SK-N-SH (cell line): ENCODE measurements at regions not wholly inside any gene's neighbourhood (a gene's known extent, or its start where the extent isn't known, plus 50 kb on each side); places are given as distances from the start of the nearest gene placed in this dataset.

Source experiments
- CTCF ChIA-PET: fragments of 300-600, 350-600 bp; formaldehyde crosslinking; extraction: SDS; loops from one replicate; lab custom pipeline; 2021; lab: Yijun Ruan, JAX
- POLR2A ChIA-PET: fragments of 350-600 bp; sonication (Branson Sonifier 250); formaldehyde crosslinking; extraction: SDS; loops from one replicate; lab custom pipeline; 2020; ENCODE audit warnings: antibody characterized with exemption, inconsistent platforms; lab: Yijun Ruan, JAX
- DNase-seq: peaks from one replicate; pipeline ENCODE4 v3.0.0; 2012
- H2AFZ ChIP-seq: fragments of 200-600 bp; sonication (generic); 2 replicates; pipeline ENCODE4 v1.8.1; 2016; ENCODE audit warnings: antibody characterized with exemption, mild to moderate bottlenecking, low read depth
- H3F3A ChIP-seq: fragments of 200-600 bp; sonication (generic); replicated peaks from 2 replicates; pipeline ENCODE3; 2016; ENCODE audit warnings: antibody characterized with exemption, mild to moderate bottlenecking; ENCODE audit not compliant: insufficient read depth
- H3K27ac ChIP-seq, 2 experiments: fragments of 200-500 bp in 1 of 2; fragments of 200-600 bp in 1 of 2; sonication (Bioruptor generic) in 1 of 2; sonication (generic), shearing (Covaris generic) in 1 of 2; 2 replicates each; pipeline versions ENCODE4 v1.5.1 to v1.6.1; 2014 to 2016; ENCODE audit warnings: low read depth in 2 of 2, inconsistent platforms in 1 of 2, low read length in 1 of 2, mild to moderate bottlenecking in 1 of 2, mixed read lengths in 1 of 2
- H3K27me3 ChIP-seq: fragments of 200-600 bp; sonication (generic), shearing (Covaris generic); 2 replicates; pipeline ENCODE4 v1.6.1; 2016; ENCODE audit warnings: mixed run types; ENCODE audit not compliant: insufficient read depth
- H3K36me3 ChIP-seq, 2 experiments: fragments of 200-500 bp in 1 of 2; fragments of 200-600 bp in 1 of 2; sonication (Bioruptor generic) in 1 of 2; sonication (generic) in 1 of 2; replicated peaks in 1 of 2; 2 replicates each; pipeline versions ENCODE3 to v1.5.1; 2014 to 2016; ENCODE audit warnings: low read length in 1 of 2, mild to moderate bottlenecking in 1 of 2; ENCODE audit not compliant: insufficient read depth in 2 of 2, control insufficient read depth in 1 of 2
- H3K4me1 ChIP-seq, 2 experiments: fragments of 200-500 bp in 1 of 2; fragments of 200-600 bp in 1 of 2; sonication (Bioruptor generic) in 1 of 2; sonication (generic), shearing (Covaris generic) in 1 of 2; 2 replicates each; pipeline versions ENCODE4 v1.5.1 to v1.6.1; 2014 to 2016; ENCODE audit warnings: low read depth in 1 of 2, low read length in 1 of 2, mixed run types in 1 of 2; ENCODE audit not compliant: insufficient read depth in 2 of 2, control insufficient read depth in 1 of 2
- H3K4me2 ChIP-seq: fragments of 200-600 bp; sonication (generic), shearing (Covaris generic); 2 replicates; pipeline ENCODE4 v1.6.1; 2017; ENCODE audit warnings: mixed run types
- H3K4me3 ChIP-seq, 2 experiments: fragments of 200-500 bp in 1 of 2; fragments of 200-600 bp in 1 of 2; sonication (Bioruptor generic) in 1 of 2; sonication (generic), shearing (Covaris generic) in 1 of 2; 2 replicates each; pipeline versions ENCODE4 v1.5.1 to v1.8.1; 2014 to 2016; ENCODE audit warnings: low read depth in 2 of 2, inconsistent platforms in 1 of 2, low read length in 1 of 2, mild to moderate bottlenecking in 1 of 2, mixed read lengths in 1 of 2, moderate library complexity in 1 of 2
- H3K79me2 ChIP-seq: fragments of 200-600 bp; sonication (generic); 2 replicates; pipeline ENCODE4 v1.8.1; 2017; ENCODE audit warnings: mild to moderate bottlenecking; ENCODE audit not compliant: insufficient read depth
- H3K9ac ChIP-seq: fragments of 200-600 bp; sonication (generic); 2 replicates; pipeline ENCODE4 v1.6.1; 2017; ENCODE audit warnings: mixed run types
- H3K9me2 ChIP-seq: fragments of 200-600 bp; sonication (generic); 2 replicates; pipeline ENCODE4 v1.6.1; 2017; ENCODE audit warnings: mixed run types
- H3K9me3 ChIP-seq: fragments of 200-600 bp; sonication (generic); 2 replicates; pipeline ENCODE4 v1.6.1; 2017; ENCODE audit warnings: mixed run types, mild to moderate bottlenecking, moderate library complexity
- H4K20me1 ChIP-seq: fragments of 200-600 bp; sonication (generic); 2 replicates; pipeline ENCODE4 v1.6.1; 2017; ENCODE audit warnings: mild to moderate bottlenecking, mixed run types; ENCODE audit not compliant: insufficient read depth
- EZH2phosphoT487 ChIP-seq: fragments of 200-600 bp; sonication (generic); IDR thresholded peaks from 2 replicates; pipeline ENCODE4 v1.6.1; 2017; ENCODE audit warnings: low read depth, mixed run types, mild to moderate bottlenecking, antibody characterized with exemption, moderate library complexity, borderline replicate concordance
- FOSL2 ChIP-seq: IDR thresholded peaks from 2 replicates; pipeline ENCODE4 v1.4.0; 2012; ENCODE audit warnings: low read depth, mild to moderate bottlenecking, moderate library complexity, borderline replicate concordance
- FOXJ3 ChIP-seq: sonication (generic); formaldehyde crosslinking; IDR thresholded peaks from 2 replicates; pipeline ENCODE4 v1.5.1; 2020; ENCODE audit warnings: mild to moderate bottlenecking, missing genetic modification reagents
- GATA2 ChIP-seq: sonication (generic); formaldehyde crosslinking; IDR thresholded peaks from 2 replicates; pipeline ENCODE4 v1.5.0; 2020; ENCODE audit warnings: mild to moderate bottlenecking, missing genetic modification reagents
- IRF3 ChIP-seq: fragments of 150-350 bp; IDR thresholded peaks from 2 replicates; pipeline ENCODE4 v1.6.1; 2016; ENCODE audit warnings: mild to moderate bottlenecking, low read depth, low read length
- MXI1 ChIP-seq: IDR thresholded peaks from 2 replicates; pipeline ENCODE4 v1.6.1; 2012; ENCODE audit warnings: mild to moderate bottlenecking, low read depth, low read length, improper control_type of control experiment
- NFIC ChIP-seq: IDR thresholded peaks from 2 replicates; pipeline ENCODE4 v1.4.0; 2012; ENCODE audit warnings: borderline replicate concordance
- POLR2AphosphoS5 ChIP-seq: IDR thresholded peaks from 2 replicates; pipeline ENCODE4 v1.6.1; 2012; ENCODE audit warnings: low read depth, low read length
- RAD21 ChIP-seq: IDR thresholded peaks from 2 replicates; pipeline ENCODE4 v1.6.1; 2012; ENCODE audit warnings: mild to moderate bottlenecking, low read length
- REST ChIP-seq: IDR thresholded peaks from 2 replicates; pipeline ENCODE4 v1.6.1; 2012; ENCODE audit warnings: mild to moderate bottlenecking, low read depth, low read length, moderate library complexity
- RFX5 ChIP-seq: IDR thresholded peaks from 2 replicates; pipeline ENCODE4 v1.6.1; 2012; ENCODE audit warnings: mild to moderate bottlenecking, improper control_type of control experiment, low read length
- TAF1 ChIP-seq: IDR thresholded peaks from 2 replicates; pipeline ENCODE4 v1.6.1; 2012; ENCODE audit warnings: low read depth, mild to moderate bottlenecking, low read length, moderate library complexity, borderline replicate concordance
- USF1 ChIP-seq: IDR thresholded peaks from 2 replicates; pipeline ENCODE4 v1.4.0; 2012; ENCODE audit warnings: low read depth, borderline replicate concordance
- YY1 ChIP-seq: IDR thresholded peaks from 2 replicates; pipeline ENCODE4 v1.4.0; 2012; ENCODE audit warnings: low read depth, mild to moderate bottlenecking
- ZBTB33 ChIP-seq: IDR thresholded peaks from 2 replicates; pipeline ENCODE4 v1.4.0; 2012; ENCODE audit warnings: low read depth, borderline replicate concordance
- WGBS: methylation state at CpG from one replicate; pipeline ENCODE4 v1.1.6; 2017; ENCODE audit warnings: low lambda C conversion rate; 5-methylcytosine and 5-hydroxymethylcytosine counted together

- Histone ChIP-seq H3K79me2 (no peaks in the 10 kb centered on the region), H3K27ac (no peak overlapping the region), H3K36me3 (no peaks in the 10 kb centered on the region), H3K4me2 (no peak overlapping the region), H3K4me3 (no peak overlapping the region), H3K9me2 (no peaks in the 10 kb centered on the region), H2AFZ (no peak overlapping the region), H3K4me1 (no peaks in the 10 kb centered on the region; a peak in 1 of 4 replicates), H3K9ac (no peak overlapping the region), H3F3A (no peaks in the 10 kb centered on the region), H3K9me3 (no peaks in the 10 kb centered on the region), H3K27me3 (no peaks in the 10 kb centered on the region; the same call in 1 of the 2 replicates), H4K20me1 (no peaks in the 10 kb centered on the region)
- DNase-seq = no peak
- TF ChIP-seq POLR2AphosphoS5 (no peak), ZBTB33 (no peak), FOSL2 (no peak), GATA2 (CRISPR knock-in tag) (no peak), YY1 (no peak), FOXJ3 (CRISPR knock-in tag) (no peak), RFX5 (no peak), MXI1 (no peak), USF1 (no peak), NFIC (no peak), REST (no peak), EZH2phosphoT487 (no peak), TAF1 (no peak), RAD21 (no peak), IRF3 (no peak)
- CTCF ChIA-PET = no interaction called here
- POLR2A ChIA-PET = no interaction called here
- WGBS = 23% methylated on average over 4 of the region's 4 CpGs
These were observed 359.6 kb downstream of the ARL4A start for GRCh38 chr7:13047061-13047460.
